ENCODE measurements at regions not wholly inside any gene's neighbourhood (a gene's known extent, or its start where the extent isn't known, plus 50 kb on each side); places are given as distances from the start of the nearest gene placed in this dataset.

DNA sequence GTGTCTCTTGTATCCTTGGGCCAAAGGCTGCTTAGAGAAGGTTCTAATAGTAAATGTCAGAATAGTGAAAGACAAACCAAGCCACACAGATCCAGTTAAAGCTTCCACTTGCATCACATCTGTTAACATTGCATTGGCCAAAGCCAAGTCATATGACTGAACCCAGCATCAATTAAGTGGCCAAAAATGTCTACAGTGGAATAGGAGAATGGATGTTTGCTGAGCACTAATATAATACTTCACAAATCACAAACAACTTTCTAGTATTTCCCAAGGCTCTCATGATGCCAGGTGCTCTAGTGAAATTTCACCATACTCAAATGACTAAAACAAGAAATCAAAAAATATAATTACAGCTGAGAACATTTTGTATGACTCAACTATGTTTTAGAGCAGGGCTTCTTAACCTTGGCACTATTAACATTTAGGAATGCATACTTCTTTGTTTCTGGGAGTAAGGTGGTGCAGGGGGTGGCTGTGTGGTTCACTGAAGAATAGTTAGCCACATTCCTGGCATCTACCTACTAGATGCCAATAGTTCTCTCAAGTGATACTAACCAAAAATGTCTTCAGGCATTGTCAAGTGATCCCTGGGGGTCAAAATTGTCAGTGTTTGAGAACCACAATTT lies 148.0 kb upstream of the SPTLC3 start:
- TF ChIP-seq, protein P1, sequence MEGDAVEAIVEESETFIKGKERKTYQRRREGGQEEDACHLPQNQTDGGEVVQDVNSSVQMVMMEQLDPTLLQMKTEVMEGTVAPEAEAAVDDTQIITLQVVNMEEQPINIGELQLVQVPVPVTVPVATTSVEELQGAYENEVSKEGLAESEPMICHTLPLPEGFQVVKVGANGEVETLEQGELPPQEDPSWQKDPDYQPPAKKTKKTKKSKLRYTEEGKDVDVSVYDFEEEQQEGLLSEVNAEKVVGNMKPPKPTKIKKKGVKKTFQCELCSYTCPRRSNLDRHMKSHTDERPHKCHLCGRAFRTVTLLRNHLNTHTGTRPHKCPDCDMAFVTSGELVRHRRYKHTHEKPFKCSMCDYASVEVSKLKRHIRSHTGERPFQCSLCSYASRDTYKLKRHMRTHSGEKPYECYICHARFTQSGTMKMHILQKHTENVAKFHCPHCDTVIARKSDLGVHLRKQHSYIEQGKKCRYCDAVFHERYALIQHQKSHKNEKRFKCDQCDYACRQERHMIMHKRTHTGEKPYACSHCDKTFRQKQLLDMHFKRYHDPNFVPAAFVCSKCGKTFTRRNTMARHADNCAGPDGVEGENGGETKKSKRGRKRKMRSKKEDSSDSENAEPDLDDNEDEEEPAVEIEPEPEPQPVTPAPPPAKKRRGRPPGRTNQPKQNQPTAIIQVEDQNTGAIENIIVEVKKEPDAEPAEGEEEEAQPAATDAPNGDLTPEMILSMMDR (conservative IDR thresholded peaks at IDR 0.05; ENCODE audit: low read length), result no peak
- no peak overlapping the region for H3K4me3 ChIP-seq (ENCODE audit: low read length)
- no peak for DNase-seq (ENCODE audit: low read depth)

DNA sequence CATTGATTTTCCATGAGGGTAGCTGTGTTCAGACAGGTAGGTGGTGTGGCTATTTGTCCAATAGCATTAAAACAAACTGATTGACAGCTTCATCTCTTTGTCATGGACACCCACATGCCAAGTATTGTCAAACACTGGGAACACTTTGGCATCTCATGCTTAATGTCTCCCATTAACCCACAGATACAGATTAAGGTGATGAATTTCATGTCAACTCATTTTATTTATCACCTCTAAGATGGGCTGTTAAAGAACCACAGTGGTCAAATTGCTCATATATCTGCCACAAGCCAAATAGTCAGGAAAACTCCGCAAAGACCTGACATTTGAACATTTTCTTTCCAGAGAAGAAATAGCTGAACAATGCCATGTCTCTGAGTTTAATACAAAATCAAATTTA lies 139.1 kb upstream of the SPTLC3 start:
- H3K4me3 ChIP-seq (ENCODE audit: low read length), result no peak overlapping the region
- no peak for DNase-seq (ENCODE audit: low read depth)
- TF ChIP-seq, protein P1 (conservative IDR thresholded peaks at IDR 0.05; ENCODE audit: low read length), result no peak

DNA sequence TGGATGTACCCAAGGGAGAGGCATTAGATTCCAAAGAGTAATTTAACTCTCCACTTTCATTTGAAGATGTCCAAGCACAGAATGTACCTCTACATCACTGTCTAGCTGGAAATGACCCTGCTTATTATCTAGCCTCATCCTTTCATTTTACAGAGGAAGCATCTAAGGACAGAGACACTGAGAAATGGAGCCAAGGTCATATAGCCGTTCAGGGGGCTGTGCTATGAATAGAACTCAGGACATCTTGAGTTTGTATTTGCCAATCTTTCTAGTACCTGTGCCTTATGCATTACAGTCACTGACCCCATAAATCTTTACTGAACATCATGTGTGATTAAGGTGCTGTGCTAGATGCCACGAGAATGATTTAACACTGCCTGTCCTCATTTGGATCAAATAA lies 138.2 kb upstream of the SPTLC3 start:
- DNase-seq (ENCODE audit: low read depth), result no peak
- TF ChIP-seq, protein P1 (conservative IDR thresholded peaks at IDR 0.05; ENCODE audit: low read length), result no peak

DNA sequence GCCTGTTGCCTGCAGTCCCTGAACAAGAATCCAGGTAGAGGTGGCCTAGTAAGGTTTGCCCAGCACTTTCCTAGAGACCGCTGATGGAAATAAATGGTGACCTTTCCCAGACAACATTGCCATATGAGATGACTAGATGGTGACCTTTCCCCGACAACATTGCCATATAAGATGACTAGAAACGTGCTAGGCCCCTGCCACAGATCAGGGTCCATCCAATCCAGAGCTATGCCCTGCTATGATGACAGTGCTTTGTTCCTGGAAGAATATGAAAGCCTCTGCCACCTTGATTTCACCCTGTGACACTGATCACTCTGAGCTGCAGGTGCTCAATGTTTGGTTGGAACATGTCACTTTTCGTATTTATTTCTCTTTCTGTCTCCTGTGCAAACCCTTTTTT lies 133.8 kb upstream of the SPTLC3 start:
- no peak overlapping the region for H3K4me3 ChIP-seq (ENCODE audit: low read length)
- DNase-seq (ENCODE audit: low read depth), result no peak
- TF ChIP-seq, protein P1 (conservative IDR thresholded peaks at IDR 0.05; ENCODE audit: low read length), result no peak

More for the DNA sequence above, 138.2 kb upstream of the SPTLC3 start:
- no peak overlapping the region for H3K4me3 ChIP-seq (ENCODE audit: low read length)

DNA sequence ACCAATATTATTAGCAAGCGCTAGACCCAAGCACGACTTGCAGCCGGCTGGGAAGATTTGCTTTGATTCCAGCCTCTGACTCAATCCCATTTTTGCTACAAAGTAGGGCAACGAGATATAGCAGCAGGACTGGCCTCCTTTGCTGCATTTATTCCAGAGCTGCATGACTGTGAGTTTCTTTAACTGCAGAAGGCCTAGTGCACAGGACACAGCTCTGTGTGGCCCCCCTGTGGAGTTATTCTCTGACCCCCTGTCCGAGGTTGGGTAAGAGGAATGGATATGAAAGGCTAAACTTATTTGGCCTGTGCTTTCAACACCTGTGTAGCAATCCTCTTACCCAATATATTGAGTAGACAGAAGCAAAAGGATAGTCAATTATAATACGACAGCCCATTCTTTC lies 133.3 kb upstream of the SPTLC3 start:
- DNase-seq (ENCODE audit: low read depth), result no peak
- no peak overlapping the region for H3K4me3 ChIP-seq (ENCODE audit: low read length)
- TF ChIP-seq, protein P1 (conservative IDR thresholded peaks at IDR 0.05; ENCODE audit: low read length), result no peak

DNA sequence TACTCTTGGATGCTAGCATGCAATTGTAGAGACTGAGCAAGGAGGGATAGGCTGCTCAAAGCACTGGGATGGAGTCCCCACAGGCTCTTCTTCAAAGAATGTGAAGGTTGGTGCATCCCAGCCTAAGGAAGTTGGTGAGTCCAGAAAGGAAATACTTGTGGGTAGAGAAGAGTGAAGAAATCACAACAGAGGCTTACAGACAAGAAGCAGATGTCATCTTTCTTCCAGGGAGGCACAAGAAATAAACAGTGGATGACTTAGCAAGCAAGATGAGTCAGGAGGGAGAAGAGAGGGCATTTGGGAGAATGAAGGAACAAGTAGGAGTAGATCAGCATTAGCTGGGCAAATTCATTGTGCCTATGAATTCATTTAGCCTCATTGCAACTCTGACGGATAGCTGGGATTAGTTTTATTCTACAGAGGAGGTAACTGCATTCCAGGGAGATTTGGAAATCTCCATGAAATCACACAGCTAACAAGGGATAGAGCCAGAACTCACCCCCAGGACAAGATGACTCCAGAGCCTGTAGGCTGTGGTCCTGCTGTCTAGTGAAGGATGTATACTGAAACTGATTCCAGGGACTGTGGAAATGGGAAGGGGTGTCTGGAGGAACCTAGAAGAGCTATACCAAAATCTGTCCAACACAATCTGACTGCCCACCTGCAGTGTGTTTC lies 125.8 kb upstream of the SPTLC3 start:
- H3K4me3 ChIP-seq (ENCODE audit: low read length), result no peak overlapping the region
- DNase-seq (ENCODE audit: low read depth), result peak; percentile 75
- TF ChIP-seq, protein P1 (conservative IDR thresholded peaks at IDR 0.05; ENCODE audit: low read length), result no peak

DNA sequence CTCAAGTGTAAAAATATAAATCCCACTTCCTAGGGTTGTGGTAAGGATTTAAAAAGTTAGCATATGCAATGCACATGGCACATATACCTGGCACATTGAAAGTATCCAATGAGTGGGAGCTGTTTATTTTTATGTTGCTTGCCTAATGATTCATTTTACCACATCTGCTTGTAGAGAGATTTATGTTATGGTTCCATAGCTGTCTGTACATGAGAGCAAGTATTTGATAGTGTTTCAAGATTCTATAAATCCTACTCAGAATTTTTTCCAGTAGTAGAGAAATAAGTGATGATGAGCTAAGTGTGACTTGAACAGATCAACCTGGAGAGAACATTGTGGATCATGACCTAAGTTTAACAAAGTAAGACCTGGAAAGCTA lies 125.3 kb upstream of the SPTLC3 start:
- TF ChIP-seq, protein P1 (conservative IDR thresholded peaks at IDR 0.05; ENCODE audit: low read length), result no peak

More for the DNA sequence above, 125.3 kb upstream of the SPTLC3 start:
- no peak overlapping the region for H3K4me3 ChIP-seq (ENCODE audit: low read length)
- no peak for DNase-seq (ENCODE audit: low read depth)
